GM18909 (cell line): ENCODE measurements at regions not wholly inside any gene's neighbourhood (a gene's known extent, or its start where the extent isn't known, plus 50 kb on each side); places are given as distances from the start of the nearest gene placed in this dataset.
"Not testable (repeated sequence)": the region's sequence is repeated elsewhere in the genome, so short reads cannot be mapped to it uniquely, and the experiment has no call there.

Experiments
- ATAC-seq: cut with Tn5 transposase; IDR thresholded peaks from one replicate; pipeline ENCODE4 v1.9.1; 2021; ENCODE audit warnings: mild to moderate bottlenecking; ENCODE audit not compliant: unreplicated experiment, poor library complexity

DNA sequence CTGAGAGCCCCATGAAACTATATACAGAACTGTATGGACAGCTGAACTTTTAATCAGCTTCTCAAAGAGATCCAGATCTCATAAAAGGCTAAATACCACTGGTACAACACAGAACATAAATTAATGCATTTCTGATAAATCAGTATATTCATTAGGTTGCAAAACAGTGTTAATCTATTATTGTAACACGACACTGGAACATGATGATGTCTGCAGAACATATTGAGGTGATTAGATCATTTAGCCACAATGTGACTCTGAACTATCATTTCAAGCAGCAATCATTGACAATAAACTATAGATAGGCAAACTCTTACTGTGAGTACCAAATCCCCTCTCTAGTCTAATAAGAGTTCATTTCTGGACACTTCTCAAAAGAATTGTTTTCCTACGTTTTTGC, 50.3 kb downstream of the GASK1B start:
- ATAC-seq = no peak

DNA sequence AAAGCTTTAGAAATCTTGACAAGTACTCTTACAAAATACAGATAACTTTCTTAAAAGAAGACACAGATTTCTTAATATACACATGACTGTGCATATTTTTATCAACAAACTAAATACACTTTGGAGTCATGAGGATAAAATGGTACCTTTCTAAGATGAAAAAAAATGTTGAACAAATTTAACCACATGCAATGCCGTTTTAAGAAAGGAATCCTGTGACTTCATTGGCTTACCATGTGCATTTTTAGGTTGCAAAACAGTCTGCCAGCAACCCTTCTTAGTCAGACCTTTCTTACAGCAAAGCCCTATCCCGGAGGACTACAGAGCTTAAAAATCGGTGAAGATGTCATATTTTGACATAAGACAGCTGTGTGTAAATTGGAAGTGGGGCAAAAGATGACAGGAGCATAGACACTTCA, 51.7 kb downstream of the GASK1B start:
- no peak for ATAC-seq

DNA sequence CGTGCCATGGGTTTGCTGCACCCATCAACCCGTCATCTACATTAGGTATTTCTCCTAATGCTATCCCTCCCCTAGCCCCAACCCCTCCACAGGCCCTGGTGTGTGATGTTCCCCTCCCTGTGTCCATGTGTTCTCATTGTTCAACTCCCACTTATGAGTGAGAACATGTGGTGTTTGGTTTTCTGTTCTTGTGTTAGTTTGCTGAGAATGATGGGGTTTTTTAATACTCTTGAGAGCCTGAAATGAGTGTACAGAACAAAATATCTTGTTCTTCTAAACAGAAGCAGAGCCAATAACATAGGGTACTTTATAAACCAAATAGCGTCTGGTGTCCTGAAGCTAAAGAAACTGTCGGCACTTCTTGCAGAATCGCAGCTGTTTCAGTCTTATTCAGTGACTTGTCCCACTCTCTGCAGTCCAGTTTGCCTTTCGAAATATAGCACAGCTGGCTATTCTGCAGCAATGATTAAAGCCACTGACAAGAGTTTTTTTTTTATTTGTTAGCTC, 52.1 kb downstream of the GASK1B start:
- ATAC-seq = not testable (repeated sequence)

DNA sequence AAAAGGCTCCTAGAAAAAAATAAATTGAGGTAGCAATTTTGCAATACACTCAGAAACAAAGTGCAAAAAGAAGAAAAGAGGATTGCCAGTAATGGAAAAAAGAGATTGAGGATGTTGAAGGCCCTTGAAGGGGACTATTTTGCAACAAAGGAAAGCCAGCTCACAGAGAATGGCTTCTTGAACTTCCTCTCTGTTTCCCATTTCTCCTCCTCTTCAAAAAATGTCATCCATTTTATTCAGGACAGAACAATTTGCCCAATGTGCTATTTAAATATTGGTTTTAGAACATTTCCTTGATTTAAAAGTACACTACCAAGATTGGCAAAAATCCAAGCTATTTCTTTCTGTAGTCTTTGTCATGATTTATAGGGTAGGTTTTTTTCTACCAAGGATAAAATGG, 60.2 kb downstream of the GASK1B start:
- no peak for ATAC-seq

DNA sequence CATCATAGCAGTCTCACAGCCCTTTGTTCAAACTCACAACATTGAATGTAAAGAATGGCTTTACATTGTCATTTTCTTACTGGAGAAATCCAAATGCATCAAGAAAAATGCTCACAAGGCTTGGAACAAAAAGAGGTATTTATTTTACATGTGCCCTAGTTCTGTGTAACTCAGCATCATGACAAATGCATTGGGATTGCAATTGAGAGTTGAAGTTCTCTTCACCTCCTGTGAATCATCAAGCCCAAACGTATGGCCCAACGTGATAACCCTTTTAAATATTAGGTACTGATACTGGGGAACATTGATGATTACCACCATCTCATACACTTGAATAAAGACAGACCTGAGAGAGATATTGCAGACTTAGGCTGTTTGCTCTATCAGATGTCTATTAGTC, 61.6 kb downstream of the GASK1B start:
- no peak for ATAC-seq

DNA sequence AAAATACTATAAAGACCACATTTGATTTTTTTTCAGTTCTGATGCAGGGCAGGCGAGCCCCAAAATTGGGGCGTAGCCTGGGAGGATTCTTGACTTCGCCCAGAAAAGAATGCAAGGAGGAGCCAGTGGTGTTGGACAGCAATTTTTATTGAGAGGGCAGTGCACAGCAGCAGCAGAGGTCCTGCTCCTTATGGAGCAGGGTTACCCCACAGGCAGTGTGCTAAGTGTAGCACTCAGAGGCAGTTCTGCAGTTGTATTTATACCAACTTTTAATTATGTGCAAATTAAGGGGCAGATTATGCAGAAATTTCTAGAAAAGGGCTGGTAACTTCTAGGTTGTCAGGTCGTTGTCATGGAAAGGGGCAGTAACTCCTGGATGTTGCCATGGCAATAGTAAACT, 69.9 kb downstream of the GASK1B start:
- no peak for ATAC-seq

DNA sequence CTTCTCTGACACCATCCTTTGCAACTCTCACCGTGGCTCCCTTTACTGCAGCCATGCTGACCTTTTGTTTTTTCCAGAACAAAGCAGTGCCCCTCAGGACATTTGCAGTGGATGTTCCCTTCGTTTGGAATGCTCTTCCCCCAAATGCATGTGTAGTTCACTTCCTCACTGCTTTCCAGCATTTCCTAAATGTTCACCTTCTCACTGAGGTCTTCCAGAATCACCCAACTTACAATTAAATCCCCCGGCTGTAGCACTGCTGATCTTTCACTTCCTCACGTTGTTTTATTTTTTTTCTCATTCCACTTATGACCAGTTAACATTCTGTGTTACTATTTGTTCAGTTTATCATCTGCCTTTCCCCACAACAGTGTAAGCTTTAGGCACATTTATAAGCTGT, 73.1 kb downstream of the GASK1B start:
- ATAC-seq = no peak

DNA sequence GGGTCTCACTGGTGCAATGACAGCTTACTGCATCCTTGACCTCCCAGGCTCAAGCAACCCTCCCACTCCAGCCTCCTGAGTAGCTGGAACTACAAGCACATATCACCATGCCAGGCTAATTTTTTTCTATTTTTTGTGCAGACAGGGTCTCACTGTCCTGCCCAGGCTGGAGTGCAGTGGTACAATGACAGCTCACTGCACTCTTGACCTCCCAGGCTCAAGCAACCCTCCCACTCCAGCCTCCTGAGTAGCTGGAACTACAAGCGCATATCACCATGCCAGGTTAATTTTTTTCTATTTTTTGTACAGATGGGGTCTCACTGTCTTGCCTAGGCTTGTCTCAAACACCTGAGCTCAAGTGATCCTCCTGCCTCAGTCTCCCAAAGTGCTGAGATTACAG, 74.0 kb downstream of the GASK1B start:
- ATAC-seq = no peak

DNA sequence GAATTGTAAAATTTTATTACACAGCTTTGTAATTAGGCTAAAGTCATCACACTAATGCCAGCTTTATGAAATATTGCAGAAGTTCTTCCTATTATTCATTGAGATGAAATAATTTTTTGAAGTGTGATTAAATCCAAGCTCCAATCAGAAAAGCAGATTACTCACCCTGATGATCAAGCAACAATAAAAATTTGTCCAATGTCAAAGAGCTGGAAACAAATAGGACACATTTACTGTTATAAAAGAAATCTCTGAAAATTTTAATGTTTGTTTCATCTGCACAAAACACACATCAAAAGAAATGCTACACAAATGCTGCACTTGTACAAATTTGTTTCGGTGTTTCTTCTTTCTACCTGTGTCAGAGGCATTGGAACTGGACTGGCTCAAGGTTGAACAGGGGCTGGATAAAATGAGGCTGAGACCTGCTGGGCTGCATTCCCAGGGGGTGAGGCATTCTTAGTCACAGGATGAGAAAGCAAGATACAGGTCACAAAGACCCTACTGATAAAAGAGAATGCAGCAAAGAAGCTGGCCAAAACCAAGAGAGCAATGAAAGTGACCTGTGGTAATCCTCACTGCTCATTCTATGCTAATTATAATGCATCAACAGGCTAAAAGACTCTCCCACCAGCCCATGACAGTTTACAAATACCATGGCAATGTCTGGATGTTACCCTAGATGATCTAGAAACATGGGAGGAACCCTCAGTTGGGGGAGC, 78.3 kb downstream of the GASK1B start:
- no peak for ATAC-seq

DNA sequence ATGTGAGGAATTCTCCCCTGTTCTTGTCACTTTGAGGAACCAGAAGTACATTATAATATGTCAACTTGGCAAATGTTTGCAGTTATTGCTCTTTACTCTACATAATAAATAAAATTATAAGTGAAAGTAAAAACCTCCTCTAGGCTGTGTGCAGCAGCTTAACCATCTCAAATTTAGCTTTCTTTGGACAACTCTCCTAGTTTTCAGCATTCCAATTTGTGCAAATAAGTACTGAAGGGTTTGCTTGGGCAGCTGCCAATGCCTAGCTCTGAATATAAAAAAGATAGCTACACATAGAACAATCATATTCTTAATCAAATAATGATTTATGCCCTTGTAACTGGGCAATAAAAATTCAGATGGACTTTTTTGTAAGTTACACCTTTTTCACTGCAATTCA, 82.5 kb downstream of the GASK1B start:
- ATAC-seq = no peak

DNA sequence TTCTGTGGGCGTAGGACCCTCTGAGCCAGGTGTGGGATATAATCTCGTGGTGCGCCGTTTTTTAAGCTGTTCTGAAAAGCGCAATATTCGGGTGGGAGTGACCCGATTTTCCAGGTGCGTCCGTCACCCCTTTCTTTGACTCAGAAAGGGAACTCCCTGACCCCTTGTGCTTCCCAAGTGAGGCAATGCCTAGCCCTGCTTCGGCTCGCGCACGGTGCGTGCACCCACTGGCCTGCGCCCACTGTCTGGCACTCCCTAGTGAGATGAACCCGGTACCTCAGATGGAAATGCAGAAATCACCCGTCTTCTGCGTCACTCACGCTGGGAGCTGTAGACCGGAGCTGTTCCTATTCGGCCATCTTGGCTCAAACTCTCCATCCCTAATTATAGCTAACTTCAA, 82.9 kb downstream of the GASK1B start:
- ATAC-seq = not testable (repeated sequence)

DNA sequence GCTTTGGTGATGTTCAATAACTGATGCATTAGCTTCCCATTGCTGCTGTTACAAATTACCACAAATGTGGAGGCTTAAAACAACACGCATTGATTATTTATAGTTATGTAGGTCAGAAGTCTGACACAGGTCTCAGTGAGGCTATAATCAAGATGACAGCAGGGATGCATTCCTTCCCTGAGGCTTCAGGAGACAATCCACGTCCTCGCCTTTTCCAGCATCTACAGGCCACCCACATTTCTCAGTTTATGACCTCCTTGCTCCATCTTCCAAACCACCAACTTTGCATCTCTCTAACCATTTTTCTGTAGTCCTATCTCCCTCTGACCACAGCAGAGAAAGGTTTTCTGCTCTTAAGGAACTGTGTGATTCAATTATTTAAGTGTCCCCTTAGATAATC, 92.5 kb downstream of the GASK1B start:
- no peak for ATAC-seq

DNA sequence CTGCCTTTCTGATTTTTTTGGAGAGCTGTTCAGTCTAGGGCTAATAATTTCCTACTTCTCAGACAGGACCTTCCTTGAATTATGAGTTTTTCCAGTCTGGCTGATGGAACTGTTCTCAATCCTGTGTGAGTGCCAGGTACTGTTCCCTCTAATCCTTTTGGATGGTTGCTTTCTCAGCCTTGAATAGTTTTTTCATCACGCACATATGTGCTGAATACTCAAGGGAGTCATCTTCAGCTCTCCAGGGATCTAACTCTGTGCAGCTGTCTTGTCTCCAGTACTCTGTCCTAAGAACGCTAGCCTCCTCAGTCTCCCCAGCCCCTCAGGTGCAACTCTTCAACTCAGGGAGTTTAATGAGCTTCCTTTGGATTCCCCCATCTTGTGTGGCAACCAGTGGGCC, 93.2 kb downstream of the GASK1B start:
- no peak for ATAC-seq

DNA sequence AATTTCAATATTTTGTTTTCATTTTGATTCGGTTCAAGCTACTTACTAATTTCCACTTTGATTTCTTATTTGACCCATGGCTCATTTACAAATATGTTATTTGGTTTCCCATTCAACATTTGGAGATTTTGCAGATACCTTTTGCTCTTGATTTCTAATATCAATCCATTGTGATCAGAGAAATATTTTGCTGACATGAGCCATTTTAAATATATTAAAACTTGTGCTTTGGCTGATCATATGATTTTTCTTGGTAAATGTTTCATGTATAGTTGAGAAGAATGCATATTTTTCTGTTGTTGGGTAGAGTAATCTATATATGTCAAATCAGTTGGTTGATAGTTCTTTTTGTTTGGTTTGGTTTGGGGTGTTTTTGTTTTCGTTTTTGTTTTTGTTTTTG, 95.0 kb downstream of the GASK1B start:
- no peak for ATAC-seq

DNA sequence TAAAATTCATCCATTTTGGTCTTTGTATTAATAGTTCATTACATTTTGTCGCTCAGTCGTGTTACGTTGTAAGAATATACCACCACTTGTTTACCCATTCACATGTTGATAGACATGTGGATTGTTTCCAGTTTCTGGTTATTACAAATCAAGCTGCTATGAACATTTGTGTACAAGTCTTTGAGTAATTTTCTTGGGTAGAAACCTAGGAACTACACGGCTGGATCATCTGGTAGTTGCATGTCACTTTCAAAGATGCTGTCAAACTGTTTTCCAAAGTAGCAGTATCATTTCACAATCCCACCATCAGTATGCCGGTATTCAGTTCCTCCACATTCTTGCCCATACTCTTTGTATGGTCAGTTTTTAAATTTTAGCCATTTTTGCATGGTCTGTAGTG, 98.0 kb downstream of the GASK1B start:
- no peak for ATAC-seq

DNA sequence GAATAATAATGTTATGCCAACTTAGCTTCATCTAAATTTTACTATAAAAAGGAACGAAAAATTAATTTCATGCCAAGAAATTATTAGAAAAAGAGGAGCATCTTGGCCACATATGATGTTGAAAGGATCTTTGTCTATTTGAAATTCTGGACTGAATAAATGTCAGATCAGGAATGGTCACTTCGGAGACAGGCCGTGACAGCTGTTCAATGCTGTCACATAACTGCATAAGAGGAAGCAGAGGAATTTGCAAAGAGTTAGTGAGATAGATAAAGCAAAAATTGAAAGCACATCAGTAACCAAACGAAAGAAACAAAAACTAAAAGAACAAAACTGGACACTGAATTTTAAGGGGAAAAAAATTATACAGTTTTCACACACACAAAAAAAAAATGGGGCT, 100.9 kb downstream of the GASK1B start:
- ATAC-seq = no peak

DNA sequence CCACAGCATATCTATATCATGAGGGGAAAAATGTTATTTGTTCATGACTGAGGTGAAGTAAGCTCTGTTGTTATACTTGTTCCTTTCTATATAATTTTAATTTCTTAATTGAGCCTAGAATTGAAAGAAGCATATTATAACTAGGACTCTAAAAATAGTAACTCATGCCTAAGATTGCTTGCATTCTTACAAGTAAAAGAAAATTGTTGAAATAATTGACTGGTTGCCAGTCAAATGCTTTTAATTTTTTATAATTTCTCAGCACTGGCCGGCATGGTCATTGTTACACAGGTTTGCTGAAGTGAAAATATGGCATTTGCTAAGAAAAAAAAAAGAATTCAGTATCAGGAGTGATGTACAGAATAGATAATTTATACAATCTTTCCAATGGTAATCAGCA, 104.8 kb downstream of the GASK1B start:
- no peak for ATAC-seq

DNA sequence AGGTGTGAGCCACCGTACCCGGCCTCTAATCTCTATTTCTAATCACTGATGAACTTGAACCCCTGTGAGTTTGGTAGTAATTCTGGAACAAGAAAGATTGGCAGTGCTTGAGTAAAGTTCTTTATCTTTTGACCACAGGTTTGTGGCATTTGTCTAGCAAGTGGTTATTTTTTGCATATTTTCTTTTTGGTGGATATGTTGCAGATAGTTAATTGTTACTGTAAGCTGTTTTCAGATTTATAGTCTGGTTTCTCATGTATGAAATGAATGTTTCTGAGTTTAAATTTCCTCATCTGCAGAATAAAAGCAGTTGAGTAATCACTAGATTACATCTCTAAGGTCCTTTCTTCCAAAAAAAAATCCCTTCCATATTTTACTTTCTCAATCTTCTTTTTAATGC, 105.2 kb downstream of the GASK1B start:
- no peak for ATAC-seq

DNA sequence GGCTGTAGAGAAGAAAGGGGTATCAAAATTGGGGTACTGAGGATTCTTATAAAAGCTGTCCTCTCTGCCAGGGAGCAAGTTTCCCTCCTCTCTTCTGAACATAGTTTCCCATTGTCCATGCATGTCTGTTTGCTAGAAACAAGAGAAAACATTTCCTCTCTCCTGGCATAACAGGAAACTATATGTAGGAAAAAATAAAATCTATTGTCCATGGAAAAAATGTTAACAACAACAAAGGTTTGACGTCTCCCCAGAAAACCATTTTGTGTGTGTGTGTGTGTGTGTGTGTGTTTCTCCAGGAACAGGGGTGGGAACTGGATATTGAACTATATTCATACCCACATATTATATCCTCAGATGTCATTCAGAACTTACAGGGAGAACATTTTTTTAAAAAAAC, 107.2 kb downstream of the GASK1B start:
- no peak for ATAC-seq

DNA sequence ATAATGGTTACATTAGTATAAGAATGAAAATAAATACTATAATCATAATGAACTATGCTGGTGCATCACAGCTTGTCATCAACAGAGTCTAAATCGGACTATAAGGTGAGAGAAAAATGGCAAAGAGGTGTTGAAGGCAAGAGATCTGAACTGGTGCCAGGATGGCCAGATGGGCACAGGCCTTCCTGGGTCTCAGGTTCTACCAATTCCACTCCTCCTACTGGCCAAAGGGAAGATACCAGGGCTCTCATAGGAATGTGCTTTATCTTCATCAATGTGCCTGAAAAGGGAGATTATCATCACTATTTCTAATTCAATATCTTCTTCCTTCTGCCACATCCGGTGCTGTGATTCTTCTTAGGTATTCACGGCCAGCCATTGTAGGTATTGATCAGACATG, 107.6 kb downstream of the GASK1B start:
- no peak for ATAC-seq

DNA sequence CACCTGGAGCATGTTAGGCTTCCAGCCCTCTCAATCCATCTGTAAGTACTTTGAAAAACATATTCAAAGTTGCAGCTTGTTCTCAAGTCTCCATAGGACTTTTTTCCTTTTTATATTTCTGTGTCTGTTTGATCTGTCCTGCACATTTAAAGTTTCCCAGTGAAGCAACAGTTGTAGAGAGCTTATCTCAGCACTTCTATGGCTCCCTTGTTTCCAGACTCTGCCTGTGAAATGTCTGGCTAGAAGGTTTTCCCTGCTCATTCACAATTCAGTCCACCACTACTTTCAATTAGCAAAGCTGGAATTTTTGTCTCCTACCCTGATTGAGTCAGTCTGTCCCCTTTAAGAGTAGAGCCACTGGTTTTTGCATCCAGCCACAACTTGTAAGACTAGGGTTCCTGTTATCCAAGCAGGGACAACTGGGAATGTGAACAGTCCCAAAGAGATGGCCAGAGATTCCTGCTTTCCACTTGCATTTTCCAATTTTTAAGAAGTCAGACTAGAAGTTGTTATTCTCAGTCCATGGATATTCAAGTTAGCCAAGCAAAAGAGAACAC, 116.1 kb downstream of the GASK1B start:
- no peak for ATAC-seq

DNA sequence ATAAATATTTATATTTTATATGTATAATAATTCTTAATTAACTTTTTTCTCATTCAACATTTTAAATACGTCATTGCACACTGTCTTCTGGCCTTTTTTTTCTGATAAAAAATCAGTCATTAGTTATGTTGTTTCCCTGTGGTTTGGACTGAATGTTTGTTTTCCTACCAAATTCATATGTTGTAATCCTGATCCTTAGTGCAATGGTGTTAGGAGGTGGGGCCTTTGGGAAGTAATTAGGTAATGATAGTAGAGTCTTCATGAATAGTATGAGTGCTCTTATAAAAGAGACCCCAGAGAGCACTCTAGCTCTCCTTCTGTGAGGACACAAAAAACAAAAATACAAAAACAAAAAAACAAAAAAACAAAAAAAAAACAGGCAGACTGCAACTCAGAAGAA, 117.2 kb downstream of the GASK1B start:
- no peak for ATAC-seq
